CD14-positive monocyte (primary cell): ENCODE measurements at regions not wholly inside any gene's neighbourhood (a gene's known extent, or its start where the extent isn't known, plus 50 kb on each side); places are given as distances from the start of the nearest gene placed in this dataset.

Source experiments
- DNase-seq, 3 donors: peaks; one replicate each; pipeline ENCODE4 v3.0.0-alpha.2; 2011 to 2022
- H2AFZ ChIP-seq: 2 replicates; pipeline ENCODE4 v1.6.0; 2012; ENCODE audit warnings: mild to moderate bottlenecking, low read depth, low read length, inconsistent platforms; ENCODE audit not compliant: insufficient read depth, poor library complexity, severe bottlenecking
- H3K27ac ChIP-seq, 2 donors: 1 replicate in 1 of 2; 2 replicates in 1 of 2; pipeline ENCODE4 v1.5.1; 2012 to 2013; ENCODE audit warnings: low read length in 2 of 2, control low read depth in 1 of 2, inconsistent platforms in 1 of 2, low read depth in 1 of 2, mild to moderate bottlenecking in 1 of 2
- H3K27me3 ChIP-seq, 2 donors: one replicate each; pipeline versions ENCODE4 v1.6.0 to v1.6.1; 2011 to 2013; ENCODE audit warnings: low read length in 2 of 2; ENCODE audit not compliant: control insufficient read depth in 2 of 2, insufficient read depth in 2 of 2
- H3K36me3 ChIP-seq, 2 donors: replicated peaks in 1 of 2; 1 replicate in 1 of 2; 2 replicates in 1 of 2; pipeline versions ENCODE4 v1.5.1 to v1.6.1; 2012 to 2013; ENCODE audit warnings: low read length in 2 of 2, control low read depth in 1 of 2, inconsistent platforms in 1 of 2, mild to moderate bottlenecking in 1 of 2; ENCODE audit not compliant: insufficient read depth in 2 of 2, control insufficient read depth in 1 of 2
- H3K4me1 ChIP-seq, 2 donors: 1 replicate in 1 of 2; 2 replicates in 1 of 2; pipeline versions ENCODE4 v1.5.1 to v1.6.1; 2012 to 2013; ENCODE audit warnings: low read length in 2 of 2, control low read depth in 1 of 2, inconsistent platforms in 1 of 2, mild to moderate bottlenecking in 1 of 2, moderate library complexity in 1 of 2; ENCODE audit not compliant: insufficient read depth in 2 of 2, control insufficient read depth in 1 of 2
- H3K4me2 ChIP-seq: replicated peaks from 2 replicates; pipeline ENCODE3; 2012; ENCODE audit warnings: low read length, moderate library complexity, mild to moderate bottlenecking; ENCODE audit not compliant: poor library complexity, severe bottlenecking; ENCODE audit errors: extremely low read depth
- H3K4me3 ChIP-seq, 3 experiments: fragments of 200-600 bp in 1 of 3; sonication (generic) in 1 of 3; replicated peaks in 1 of 3; 1 replicate in 2 of 3; 2 replicates in 1 of 3; pipeline ENCODE4 v1.5.1; 2011 to 2013; ENCODE audit warnings: low read length in 3 of 3, mild to moderate bottlenecking in 3 of 3, control low read depth in 2 of 3, low read depth in 2 of 3, inconsistent platforms in 1 of 3, moderate library complexity in 1 of 3
- H3K79me2 ChIP-seq: 2 replicates; pipeline ENCODE4 v1.6.0; 2012; ENCODE audit warnings: mild to moderate bottlenecking, control low read depth, inconsistent platforms, low read length, moderate library complexity; ENCODE audit not compliant: insufficient read depth
- H3K9ac ChIP-seq: 2 replicates; pipeline ENCODE4 v1.6.0; 2017; ENCODE audit warnings: low read length, mild to moderate bottlenecking; ENCODE audit not compliant: insufficient read depth, poor library complexity, severe bottlenecking
- H3K9me3 ChIP-seq, 2 donors: replicated peaks in 1 of 2; 1 replicate in 1 of 2; 2 replicates in 1 of 2; pipeline versions ENCODE4 v1.5.1 to v1.6.1; 2012 to 2013; ENCODE audit warnings: low read length in 2 of 2, control low read depth in 1 of 2; ENCODE audit not compliant: control insufficient read depth in 1 of 2, insufficient read depth in 1 of 2
- H4K20me1 ChIP-seq: 2 replicates; pipeline ENCODE4 v1.6.0; 2012; ENCODE audit warnings: mild to moderate bottlenecking, low read length, control low read depth, moderate library complexity; ENCODE audit not compliant: insufficient read depth
- H3K27ac Mint-ChIP-seq, 7 donors: one replicate each; pipeline ENCODE4 v1.8.0; 2020; ENCODE audit warnings: mild to moderate bottlenecking in 7 of 7, mixed read lengths in 7 of 7, moderate library complexity in 6 of 7, inconsistent platforms in 2 of 7
- H3K27me3 Mint-ChIP-seq, 3 donors: one replicate each; pipeline ENCODE4 v1.8.0; 2021 to 2022; ENCODE audit warnings: low read depth in 3 of 3, mild to moderate bottlenecking in 3 of 3, mixed read lengths in 3 of 3, moderate library complexity in 3 of 3, inconsistent platforms in 1 of 3
- H3K36me3 Mint-ChIP-seq, 2 donors: one replicate each; pipeline ENCODE4 v1.8.0; 2020; ENCODE audit warnings: mixed read lengths in 2 of 2, inconsistent platforms in 1 of 2, mild to moderate bottlenecking in 1 of 2
- H3K4me1 Mint-ChIP-seq: one replicate; pipeline ENCODE4 v1.8.0; 2020; ENCODE audit warnings: mild to moderate bottlenecking, mixed read lengths
- H3K4me3 Mint-ChIP-seq, 2 donors: one replicate each; pipeline ENCODE4 v1.8.0; 2020; ENCODE audit warnings: mild to moderate bottlenecking in 2 of 2, mixed read lengths in 2 of 2, moderate library complexity in 1 of 2
- H3K9me3 Mint-ChIP-seq, 7 donors: one replicate each; pipeline ENCODE4 v1.8.0; 2020 to 2022; ENCODE audit warnings: mixed read lengths in 7 of 7, mild to moderate bottlenecking in 6 of 7, moderate library complexity in 6 of 7, inconsistent platforms in 2 of 7
- WGBS: methylation state at CpG from one replicate; pipeline ENCODE4 v1.1.5; 2013; ENCODE audit warnings: missing lambda C conversion rate; ENCODE audit not compliant: insufficient coverage; 5-methylcytosine and 5-hydroxymethylcytosine counted together
- intact Hi-C, 2 donors: fragments of 100-400 bp; cut with micrococcal nuclease; formaldehyde crosslinking; loops; one replicate each; pipeline versions ENCODE4 v1.15.0 to v1.15.1; 2023
- TF ChIP-seq, protein P1 (sequence below): fragments of 200-600 bp; IDR thresholded peaks from one replicate; pipeline ENCODE4 v1.8.0; 2022; ENCODE audit warnings: antibody characterized with exemption, mild to moderate bottlenecking

- Histone ChIP-seq H3K27me3 (no peaks in the 10 kb centered on the region), H3K9me3 (no peaks in the 10 kb centered on the region), H3K9ac (no peak overlapping the region), H3K4me2 (no peak overlapping the region), H3K27ac (no peak overlapping the region), H3K36me3 (no peaks in the 10 kb centered on the region), H3K4me3 (no peak overlapping the region), H2AFZ (no peak overlapping the region), H3K79me2 (no peaks in the 10 kb centered on the region), H3K4me1 (no peaks in the 10 kb centered on the region), H4K20me1 (no peaks in the 10 kb centered on the region)
- Mint-ChIP-seq H3K27ac (no peak overlapping the region), H3K4me3 (no peak overlapping the region), H3K36me3 (no peaks in the 10 kb centered on the region), H3K4me1 (no peaks in the 10 kb centered on the region), H3K9me3 (peaks cover 0 to 11% (median 4%) of the 10 kb centered on the region in 7 donors), H3K27me3 (peaks cover 0 to 2% (median 0%) of the 10 kb centered on the region in 3 donors)
- intact Hi-C loops, result no loop called here
- WGBS, result 86% methylated on average over 7 of the region's 7 CpGs
- TF ChIP-seq, protein P1, sequence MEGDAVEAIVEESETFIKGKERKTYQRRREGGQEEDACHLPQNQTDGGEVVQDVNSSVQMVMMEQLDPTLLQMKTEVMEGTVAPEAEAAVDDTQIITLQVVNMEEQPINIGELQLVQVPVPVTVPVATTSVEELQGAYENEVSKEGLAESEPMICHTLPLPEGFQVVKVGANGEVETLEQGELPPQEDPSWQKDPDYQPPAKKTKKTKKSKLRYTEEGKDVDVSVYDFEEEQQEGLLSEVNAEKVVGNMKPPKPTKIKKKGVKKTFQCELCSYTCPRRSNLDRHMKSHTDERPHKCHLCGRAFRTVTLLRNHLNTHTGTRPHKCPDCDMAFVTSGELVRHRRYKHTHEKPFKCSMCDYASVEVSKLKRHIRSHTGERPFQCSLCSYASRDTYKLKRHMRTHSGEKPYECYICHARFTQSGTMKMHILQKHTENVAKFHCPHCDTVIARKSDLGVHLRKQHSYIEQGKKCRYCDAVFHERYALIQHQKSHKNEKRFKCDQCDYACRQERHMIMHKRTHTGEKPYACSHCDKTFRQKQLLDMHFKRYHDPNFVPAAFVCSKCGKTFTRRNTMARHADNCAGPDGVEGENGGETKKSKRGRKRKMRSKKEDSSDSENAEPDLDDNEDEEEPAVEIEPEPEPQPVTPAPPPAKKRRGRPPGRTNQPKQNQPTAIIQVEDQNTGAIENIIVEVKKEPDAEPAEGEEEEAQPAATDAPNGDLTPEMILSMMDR, result no peak
- DNase-seq, result no peak
These were observed 909.4 kb downstream of the UQCRFS1 start for GRCh38 chr19:28303502-28303901.

- no peaks in the 10 kb centered on the region for H3K27me3 ChIP-seq
- no peak overlapping the region for H3K4me3 ChIP-seq
- H3K4me1 ChIP-seq, result no peaks in the 10 kb centered on the region
- no peaks in the 10 kb centered on the region for H4K20me1 ChIP-seq
- Mint-ChIP-seq H3K27me3 (peaks cover 0 to 2% (median 1%) of the 10 kb centered on the region in 3 donors), H3K36me3 (no peaks in the 10 kb centered on the region), H3K4me3 (no peak overlapping the region), H3K9me3 (peaks cover 0 to 11% (median 1%) of the 10 kb centered on the region in 7 donors), H3K27ac (no peak overlapping the region), H3K4me1 (no peaks in the 10 kb centered on the region)
- H3K9me3 ChIP-seq, result peaks cover 0 to 3% of the 10 kb centered on the region in 2 donors
- H2AFZ ChIP-seq, result no peak overlapping the region
- H3K9ac ChIP-seq, result no peak overlapping the region
- no peak overlapping the region for H3K27ac ChIP-seq
- TF ChIP-seq, protein P1, result no peak
- intact Hi-C loops, result no loop called here
- no peaks in the 10 kb centered on the region for H3K79me2 ChIP-seq
- no peaks in the 10 kb centered on the region for H3K36me3 ChIP-seq
- WGBS, result 83% methylated on average over 3 of the region's 5 CpGs
- no peak for DNase-seq
- H3K4me2 ChIP-seq, result no peak overlapping the region
These were observed 911.0 kb downstream of the UQCRFS1 start for GRCh38 chr19:28301961-28302360.
